SK-N-MC (cell line): ENCODE measurements at regions not wholly inside any gene's neighbourhood (a gene's known extent, or its start where the extent isn't known, plus 50 kb on each side); places are given as distances from the start of the nearest gene placed in this dataset.

ENCODE experiments used
- EZH2 ChIP-seq: fragments of 200-600 bp; sonication (generic); IDR thresholded peaks from one replicate; pipeline ENCODE4 v1.6.1; 2017; ENCODE audit warnings: antibody characterized with exemption
- POLR2AphosphoS5 ChIP-seq: IDR thresholded peaks from 2 replicates; pipeline ENCODE4 v1.6.1; 2012; ENCODE audit warnings: mild to moderate bottlenecking, low read depth, low read length, borderline replicate concordance

DNA sequence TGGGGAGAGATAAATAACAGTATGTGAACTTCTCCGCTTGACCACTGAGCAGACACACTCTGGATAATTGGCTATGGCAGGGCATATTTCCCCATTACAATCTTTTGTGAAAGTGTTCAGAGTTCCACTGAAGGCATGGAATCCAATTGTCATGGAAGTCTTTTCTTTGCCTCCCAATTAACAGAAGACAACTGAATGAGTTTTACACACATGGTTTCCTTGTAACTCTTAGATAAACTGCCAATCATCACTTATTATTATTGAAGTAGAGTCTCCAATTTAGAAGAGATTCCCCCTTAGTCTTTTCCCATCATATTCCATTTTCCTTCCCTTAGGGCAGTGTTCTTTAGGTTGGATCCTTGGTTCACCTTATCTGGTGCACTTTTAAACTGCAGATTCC, 308.3 kb downstream of the NR2F2 start:
- TF ChIP-seq EZH2 (no peak), POLR2AphosphoS5 (no peak)
